ENCODE measurements at regions not wholly inside any gene's neighbourhood (a gene's known extent, or its start where the extent isn't known, plus 50 kb on each side); places are given as distances from the start of the nearest gene placed in this dataset.

GRCh38 chr6:56407883-56408410 lies 160.6 kb upstream of the COL21A1 start:
- no peak for DNase-seq (ENCODE audit: extremely low read depth in 1 of 11, low read depth in 9 of 11, low spot score in 4 of 11)

GRCh38 chr6:56406276-56407269 lies 159.2 kb upstream of the COL21A1 start:
- no peak for DNase-seq (ENCODE audit: extremely low read depth in 1 of 11, low read depth in 9 of 11, low spot score in 4 of 11)

- no peak for DNase-seq (ENCODE audit: extremely low read depth in 1 of 11, low read depth in 9 of 11, low spot score in 4 of 11)
These were observed 157.2 kb upstream of the COL21A1 start for GRCh38 chr6:56404599-56404998.

GRCh38 chr6:56403745-56404144 lies 156.4 kb upstream of the COL21A1 start:
- DNase-seq (ENCODE audit: extremely low read depth in 1 of 11, low read depth in 9 of 11, low spot score in 4 of 11): peak in 1 of 11 donors; percentile 12

- no peak for DNase-seq (ENCODE audit: extremely low read depth in 1 of 11, low read depth in 9 of 11, low spot score in 4 of 11)
These were observed 154.2 kb upstream of the COL21A1 start for GRCh38 chr6:56401477-56402070.

- no peak for DNase-seq (ENCODE audit: extremely low read depth in 1 of 11, low read depth in 9 of 11, low spot score in 4 of 11)
These were observed 152.9 kb upstream of the COL21A1 start for GRCh38 chr6:56400273-56400672.

GRCh38 chr6:56399672-56400263 lies 152.4 kb upstream of the COL21A1 start:
- peak in 1 of 11 donors; percentile 25 for DNase-seq (ENCODE audit: extremely low read depth in 1 of 11, low read depth in 9 of 11, low spot score in 4 of 11)

- DNase-seq (ENCODE audit: extremely low read depth in 1 of 11, low read depth in 9 of 11, low spot score in 4 of 11): no peak
These were observed 151.9 kb upstream of the COL21A1 start for GRCh38 chr6:56399250-56399671.

GRCh38 chr6:56396435-56396834 lies 149.1 kb upstream of the COL21A1 start:
- no peak for DNase-seq (ENCODE audit: extremely low read depth in 1 of 11, low read depth in 9 of 11, low spot score in 4 of 11)

- no peak for DNase-seq (ENCODE audit: extremely low read depth in 1 of 11, low read depth in 9 of 11, low spot score in 4 of 11)
These were observed 146.5 kb upstream of the COL21A1 start for GRCh38 chr6:56393615-56394612.

- no peak for DNase-seq (ENCODE audit: extremely low read depth in 1 of 11, low read depth in 9 of 11, low spot score in 4 of 11)
These were observed 141.0 kb upstream of the COL21A1 start for GRCh38 chr6:56388415-56388755.

GRCh38 chr6:56387621-56388414 lies 140.4 kb upstream of the COL21A1 start:
- no peak for DNase-seq (ENCODE audit: extremely low read depth in 1 of 11, low read depth in 9 of 11, low spot score in 4 of 11)

- DNase-seq (ENCODE audit: extremely low read depth in 1 of 11, low read depth in 9 of 11, low spot score in 4 of 11): no peak
These were observed 139.3 kb upstream of the COL21A1 start for GRCh38 chr6:56386717-56387116.

GRCh38 chr6:56385981-56386593 lies 138.7 kb upstream of the COL21A1 start:
- DNase-seq (ENCODE audit: extremely low read depth in 1 of 11, low read depth in 9 of 11, low spot score in 4 of 11): no peak

- DNase-seq (ENCODE audit: extremely low read depth in 1 of 11, low read depth in 9 of 11, low spot score in 4 of 11): no peak
These were observed 135.8 kb upstream of the COL21A1 start for GRCh38 chr6:56383160-56383559.

- no peak for DNase-seq (ENCODE audit: extremely low read depth in 1 of 11, low read depth in 9 of 11, low spot score in 4 of 11)
These were observed 135.1 kb upstream of the COL21A1 start for GRCh38 chr6:56382416-56382940.

GRCh38 chr6:56381801-56382251 lies 134.4 kb upstream of the COL21A1 start:
- no peak for DNase-seq (ENCODE audit: extremely low read depth in 1 of 11, low read depth in 9 of 11, low spot score in 4 of 11)

All from renal cortex interstitium (tissue), 11 donors.